Breast epithelium (tissue), 3 donors: ENCODE measurements at regions not wholly inside any gene's neighbourhood (a gene's known extent, or its start where the extent isn't known, plus 50 kb on each side); places are given as distances from the start of the nearest gene placed in this dataset.

Source experiments
- POLR2A ChIP-seq: fragments of 450-650 bp; IDR thresholded peaks from one replicate; pipeline ENCODE4 v1.6.1; 2016; ENCODE audit warnings: antibody characterized with exemption, mild to moderate bottlenecking, moderate library complexity
- TF ChIP-seq, protein P1 (sequence below), 3 donors: fragments of 450-650 bp; IDR thresholded peaks; one replicate each; pipeline ENCODE4 v1.5.1; 2016 to 2017; ENCODE audit warnings: antibody characterized with exemption in 3 of 3, mild to moderate bottlenecking in 3 of 3, moderate library complexity in 3 of 3

- TF ChIP-seq POLR2A = no peak
- TF ChIP-seq, protein P1, sequence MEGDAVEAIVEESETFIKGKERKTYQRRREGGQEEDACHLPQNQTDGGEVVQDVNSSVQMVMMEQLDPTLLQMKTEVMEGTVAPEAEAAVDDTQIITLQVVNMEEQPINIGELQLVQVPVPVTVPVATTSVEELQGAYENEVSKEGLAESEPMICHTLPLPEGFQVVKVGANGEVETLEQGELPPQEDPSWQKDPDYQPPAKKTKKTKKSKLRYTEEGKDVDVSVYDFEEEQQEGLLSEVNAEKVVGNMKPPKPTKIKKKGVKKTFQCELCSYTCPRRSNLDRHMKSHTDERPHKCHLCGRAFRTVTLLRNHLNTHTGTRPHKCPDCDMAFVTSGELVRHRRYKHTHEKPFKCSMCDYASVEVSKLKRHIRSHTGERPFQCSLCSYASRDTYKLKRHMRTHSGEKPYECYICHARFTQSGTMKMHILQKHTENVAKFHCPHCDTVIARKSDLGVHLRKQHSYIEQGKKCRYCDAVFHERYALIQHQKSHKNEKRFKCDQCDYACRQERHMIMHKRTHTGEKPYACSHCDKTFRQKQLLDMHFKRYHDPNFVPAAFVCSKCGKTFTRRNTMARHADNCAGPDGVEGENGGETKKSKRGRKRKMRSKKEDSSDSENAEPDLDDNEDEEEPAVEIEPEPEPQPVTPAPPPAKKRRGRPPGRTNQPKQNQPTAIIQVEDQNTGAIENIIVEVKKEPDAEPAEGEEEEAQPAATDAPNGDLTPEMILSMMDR (IDR thresholded peaks at IDR 0.05) = no peak
Measured at GRCh38 chr16:63365649-63366304, 1329.5 kb upstream of the CDH8 start.
